ENCODE measurements at regions not wholly inside any gene's neighbourhood (a gene's known extent, or its start where the extent isn't known, plus 50 kb on each side); places are given as distances from the start of the nearest gene placed in this dataset.

- TF ChIP-seq REST (IDR thresholded peaks at IDR 0.05; ENCODE audit: low read depth, low read length) (no peak), CEBPB (IDR thresholded peaks at IDR 0.05; ENCODE audit: borderline replicate concordance in 1 of 2, low read depth in 2 of 2, low read length in 2 of 2) (no peak), TCF7 (IDR thresholded peaks at IDR 0.05; ENCODE audit: borderline replicate concordance) (no peak)
Observed at GRCh38 chr7:12859761-12860160, 172.3 kb downstream of the ARL4A start (continued).

GRCh38 chr7:12861070-12861469 is 173.6 kb downstream of the ARL4A start:
- no peaks in the 10 kb centered on the region for H4K20me1 ChIP-seq (ENCODE audit: control insufficient read depth, insufficient read depth)
- ATAC-seq = no peak
- no peak overlapping the region for H3K27ac ChIP-seq (ENCODE audit: control insufficient read depth, insufficient read depth)
- TF ChIP-seq BCL3 (IDR thresholded peaks at IDR 0.05; ENCODE audit: borderline replicate concordance, insufficient read depth, low read depth, low read length, poor library complexity, severe bottlenecking) (no peak), PAX8 (IDR thresholded peaks at IDR 0.05) (no peak), CREB1 (IDR thresholded peaks at IDR 0.05; ENCODE audit: low read depth) (no peak), ATF2 (IDR thresholded peaks at IDR 0.05; ENCODE audit: low read length) (no peak)
- in situ Hi-C loops (cut with MboI) = no loop called here
- no peak overlapping the region for H3K4me3 ChIP-seq
- ChIA-PET RAD21 (ENCODE audit: unreplicated experiment) (no interaction called here), POLR2A (no interaction called here), CTCF (interaction anchor here (0.9 kb wide), 1 partner anchor 15 kb away, joined by 3 read pairs; no protein-coding TSS in a partner anchor), SMC1A (ENCODE audit: uncharacterized antibody, unreplicated experiment) (no interaction called here)
- H3K36me3 ChIP-seq (ENCODE audit: control insufficient read depth in 2 of 2, insufficient read depth in 2 of 2, low read length in 1 of 2) = no peaks in the 10 kb centered on the region
- H3K4me2 ChIP-seq (ENCODE audit: control insufficient read depth, insufficient read depth) = no peak overlapping the region
- WGBS (ENCODE audit: insufficient coverage, insufficient replicate concordance, low lambda C conversion rate, missing lambda C conversion rate) = 10% methylated on average over 3 of the region's 3 CpGs
- BruUV-seq (replicated peaks) = no TSS peak
- H3K4me1 ChIP-seq (ENCODE audit: control insufficient read depth, insufficient read depth, low read length) = no peaks in the 10 kb centered on the region
- intact Hi-C loops (cut with micrococcal nuclease; ENCODE audit: unreplicated experiment) = no loop called here
- H3K9ac ChIP-seq (ENCODE audit: control insufficient read depth, insufficient read depth, low read length) = no peak overlapping the region
- H3K9me3 ChIP-seq (replicated peaks; ENCODE audit: control insufficient read depth, insufficient read depth, low read length) = no peaks in the 10 kb centered on the region
- no peak for FAIRE-seq
- no peaks in the 10 kb centered on the region for H3K27me3 ChIP-seq (replicated peaks in 1 of 2; ENCODE audit: control insufficient read depth in 2 of 2, insufficient read depth in 2 of 2, low read length in 1 of 2)
- no peaks in the 10 kb centered on the region for H3K79me2 ChIP-seq (ENCODE audit: control insufficient read depth, insufficient read depth, low read length)
- H2AFZ ChIP-seq (ENCODE audit: control insufficient read depth, low read depth, low read length) = no peak overlapping the region
- no peak for DNase-seq (ENCODE audit: low read depth, low spot score)

Data from GM12878 (cell line).